Lower leg skin (tissue), 3 donors: ENCODE measurements at regions not wholly inside any gene's neighbourhood (a gene's known extent, or its start where the extent isn't known, plus 50 kb on each side); places are given as distances from the start of the nearest gene placed in this dataset.

Experiments
- POLR2A ChIP-seq, 2 donors: fragments of 450-650 bp; IDR thresholded peaks; one replicate each; pipeline ENCODE4 v1.6.1; 2016 to 2017; ENCODE audit warnings: antibody characterized with exemption in 2 of 2, mild to moderate bottlenecking in 1 of 2, moderate library complexity in 1 of 2
- TF ChIP-seq, protein P1 (sequence below), 3 donors: fragments of 450-650 bp; IDR thresholded peaks; one replicate each; pipeline ENCODE4 v1.5.1; 2016; ENCODE audit warnings: antibody characterized with exemption in 3 of 3, mild to moderate bottlenecking in 3 of 3, moderate library complexity in 2 of 3

DNA sequence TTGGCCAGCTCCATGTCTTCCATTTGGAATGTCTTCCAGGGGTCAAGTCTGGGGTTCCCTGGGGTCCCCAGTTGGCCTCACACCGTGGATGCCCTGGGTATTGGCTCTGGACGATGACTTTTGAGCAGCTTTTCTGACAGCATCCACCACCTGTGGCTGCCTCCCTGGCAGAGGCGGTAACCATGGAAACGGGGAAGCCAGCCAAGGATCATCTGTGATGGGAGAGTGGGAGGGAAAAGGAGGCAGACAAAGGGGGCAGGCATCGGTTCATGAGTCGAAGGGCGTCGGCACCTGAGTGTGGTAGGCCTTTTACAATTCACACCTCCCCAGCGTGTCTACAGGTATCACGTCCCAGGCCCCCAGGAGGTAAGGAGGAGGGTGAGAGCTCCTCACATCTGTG is 152.2 kb downstream of the ASMT start:
- TF ChIP-seq, protein P1, sequence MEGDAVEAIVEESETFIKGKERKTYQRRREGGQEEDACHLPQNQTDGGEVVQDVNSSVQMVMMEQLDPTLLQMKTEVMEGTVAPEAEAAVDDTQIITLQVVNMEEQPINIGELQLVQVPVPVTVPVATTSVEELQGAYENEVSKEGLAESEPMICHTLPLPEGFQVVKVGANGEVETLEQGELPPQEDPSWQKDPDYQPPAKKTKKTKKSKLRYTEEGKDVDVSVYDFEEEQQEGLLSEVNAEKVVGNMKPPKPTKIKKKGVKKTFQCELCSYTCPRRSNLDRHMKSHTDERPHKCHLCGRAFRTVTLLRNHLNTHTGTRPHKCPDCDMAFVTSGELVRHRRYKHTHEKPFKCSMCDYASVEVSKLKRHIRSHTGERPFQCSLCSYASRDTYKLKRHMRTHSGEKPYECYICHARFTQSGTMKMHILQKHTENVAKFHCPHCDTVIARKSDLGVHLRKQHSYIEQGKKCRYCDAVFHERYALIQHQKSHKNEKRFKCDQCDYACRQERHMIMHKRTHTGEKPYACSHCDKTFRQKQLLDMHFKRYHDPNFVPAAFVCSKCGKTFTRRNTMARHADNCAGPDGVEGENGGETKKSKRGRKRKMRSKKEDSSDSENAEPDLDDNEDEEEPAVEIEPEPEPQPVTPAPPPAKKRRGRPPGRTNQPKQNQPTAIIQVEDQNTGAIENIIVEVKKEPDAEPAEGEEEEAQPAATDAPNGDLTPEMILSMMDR (IDR thresholded peaks at IDR 0.05) = no peak
- TF ChIP-seq POLR2A (IDR thresholded peaks at IDR 0.05) = no peak
